ENCODE measurements at regions not wholly inside any gene's neighbourhood (a gene's known extent, or its start where the extent isn't known, plus 50 kb on each side); places are given as distances from the start of the nearest gene placed in this dataset.

DNA sequence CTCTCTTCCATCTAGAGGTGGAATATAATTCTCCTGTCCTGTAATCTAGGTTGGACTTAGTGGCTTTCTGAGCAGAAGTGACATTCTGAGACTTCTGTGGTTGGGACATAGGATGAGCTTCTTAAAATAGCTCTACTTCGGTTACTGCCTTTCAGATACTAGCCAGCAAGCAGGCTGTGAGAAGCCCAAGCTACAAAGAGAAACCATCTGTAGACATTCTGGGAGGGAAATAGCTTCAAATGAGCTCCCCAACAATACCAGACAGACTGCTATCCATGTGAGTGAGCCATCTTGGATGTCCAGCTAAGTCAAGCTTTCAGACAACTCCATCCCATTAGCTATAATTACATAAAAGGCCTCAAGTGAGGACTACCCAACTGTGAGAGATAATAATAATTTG, 568.9 kb downstream of the DMRTA1 start:
- TF ChIP-seq, protein P1, sequence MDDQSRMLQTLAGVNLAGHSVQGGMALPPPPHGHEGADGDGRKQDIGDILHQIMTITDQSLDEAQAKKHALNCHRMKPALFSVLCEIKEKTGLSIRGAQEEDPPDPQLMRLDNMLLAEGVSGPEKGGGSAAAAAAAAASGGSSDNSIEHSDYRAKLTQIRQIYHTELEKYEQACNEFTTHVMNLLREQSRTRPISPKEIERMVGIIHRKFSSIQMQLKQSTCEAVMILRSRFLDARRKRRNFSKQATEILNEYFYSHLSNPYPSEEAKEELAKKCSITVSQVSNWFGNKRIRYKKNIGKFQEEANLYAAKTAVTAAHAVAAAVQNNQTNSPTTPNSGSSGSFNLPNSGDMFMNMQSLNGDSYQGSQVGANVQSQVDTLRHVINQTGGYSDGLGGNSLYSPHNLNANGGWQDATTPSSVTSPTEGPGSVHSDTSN (CRISPR knock-in tag; IDR thresholded peaks at IDR 0.05), result no peak
- TF ChIP-seq, protein P2, sequence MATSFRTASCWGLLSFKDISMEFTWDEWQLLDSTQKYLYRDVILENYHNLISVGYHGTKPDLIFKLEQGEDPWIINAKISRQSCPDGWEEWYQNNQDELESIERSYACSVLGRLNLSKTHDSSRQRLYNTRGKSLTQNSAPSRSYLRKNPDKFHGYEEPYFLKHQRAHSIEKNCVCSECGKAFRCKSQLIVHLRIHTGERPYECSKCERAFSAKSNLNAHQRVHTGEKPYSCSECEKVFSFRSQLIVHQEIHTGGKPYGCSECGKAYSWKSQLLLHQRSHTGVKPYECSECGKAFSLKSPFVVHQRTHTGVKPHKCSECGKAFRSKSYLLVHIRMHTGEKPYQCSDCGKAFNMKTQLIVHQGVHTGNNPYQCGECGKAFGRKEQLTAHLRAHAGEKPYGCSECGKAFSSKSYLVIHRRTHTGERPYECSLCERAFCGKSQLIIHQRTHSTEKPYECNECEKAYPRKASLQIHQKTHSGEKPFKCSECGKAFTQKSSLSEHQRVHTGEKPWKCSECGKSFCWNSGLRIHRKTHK (tag by site-specific recombination; IDR thresholded peaks at IDR 0.05), result no peak
- TF ChIP-seq, protein P3, sequence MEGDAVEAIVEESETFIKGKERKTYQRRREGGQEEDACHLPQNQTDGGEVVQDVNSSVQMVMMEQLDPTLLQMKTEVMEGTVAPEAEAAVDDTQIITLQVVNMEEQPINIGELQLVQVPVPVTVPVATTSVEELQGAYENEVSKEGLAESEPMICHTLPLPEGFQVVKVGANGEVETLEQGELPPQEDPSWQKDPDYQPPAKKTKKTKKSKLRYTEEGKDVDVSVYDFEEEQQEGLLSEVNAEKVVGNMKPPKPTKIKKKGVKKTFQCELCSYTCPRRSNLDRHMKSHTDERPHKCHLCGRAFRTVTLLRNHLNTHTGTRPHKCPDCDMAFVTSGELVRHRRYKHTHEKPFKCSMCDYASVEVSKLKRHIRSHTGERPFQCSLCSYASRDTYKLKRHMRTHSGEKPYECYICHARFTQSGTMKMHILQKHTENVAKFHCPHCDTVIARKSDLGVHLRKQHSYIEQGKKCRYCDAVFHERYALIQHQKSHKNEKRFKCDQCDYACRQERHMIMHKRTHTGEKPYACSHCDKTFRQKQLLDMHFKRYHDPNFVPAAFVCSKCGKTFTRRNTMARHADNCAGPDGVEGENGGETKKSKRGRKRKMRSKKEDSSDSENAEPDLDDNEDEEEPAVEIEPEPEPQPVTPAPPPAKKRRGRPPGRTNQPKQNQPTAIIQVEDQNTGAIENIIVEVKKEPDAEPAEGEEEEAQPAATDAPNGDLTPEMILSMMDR (tag by site-specific recombination; IDR thresholded peaks at IDR 0.05), result no peak
- no peak for TF ChIP-seq HOXC10 (CRISPR knock-in tag; IDR thresholded peaks at IDR 0.05)
- no peak for TF ChIP-seq ZNF792 (tag by site-specific recombination; IDR thresholded peaks at IDR 0.05)
- TF ChIP-seq ZBTB7A (tag by site-specific recombination; IDR thresholded peaks at IDR 0.05; ENCODE audit: low read depth), result no peak
- TF ChIP-seq, protein P4, sequence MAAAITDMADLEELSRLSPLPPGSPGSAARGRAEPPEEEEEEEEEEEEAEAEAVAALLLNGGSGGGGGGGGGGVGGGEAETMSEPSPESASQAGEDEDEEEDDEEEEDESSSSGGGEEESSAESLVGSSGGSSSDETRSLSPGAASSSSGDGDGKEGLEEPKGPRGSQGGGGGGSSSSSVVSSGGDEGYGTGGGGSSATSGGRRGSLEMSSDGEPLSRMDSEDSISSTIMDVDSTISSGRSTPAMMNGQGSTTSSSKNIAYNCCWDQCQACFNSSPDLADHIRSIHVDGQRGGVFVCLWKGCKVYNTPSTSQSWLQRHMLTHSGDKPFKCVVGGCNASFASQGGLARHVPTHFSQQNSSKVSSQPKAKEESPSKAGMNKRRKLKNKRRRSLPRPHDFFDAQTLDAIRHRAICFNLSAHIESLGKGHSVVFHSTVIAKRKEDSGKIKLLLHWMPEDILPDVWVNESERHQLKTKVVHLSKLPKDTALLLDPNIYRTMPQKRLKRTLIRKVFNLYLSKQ (tag by site-specific recombination; IDR thresholded peaks at IDR 0.05; ENCODE audit: borderline replicate concordance), result no peak
